Inferior parietal cortex (tissue), 1 donor: ENCODE measurements at regions not wholly inside any gene's neighbourhood (a gene's known extent, or its start where the extent isn't known, plus 50 kb on each side); places are given as distances from the start of the nearest gene placed in this dataset.

Experiments used
- DNase-seq: peaks from one replicate; pipeline ENCODE4 v3.0.0-alpha.2; 2016; ENCODE audit errors: extremely low spot score

DNA sequence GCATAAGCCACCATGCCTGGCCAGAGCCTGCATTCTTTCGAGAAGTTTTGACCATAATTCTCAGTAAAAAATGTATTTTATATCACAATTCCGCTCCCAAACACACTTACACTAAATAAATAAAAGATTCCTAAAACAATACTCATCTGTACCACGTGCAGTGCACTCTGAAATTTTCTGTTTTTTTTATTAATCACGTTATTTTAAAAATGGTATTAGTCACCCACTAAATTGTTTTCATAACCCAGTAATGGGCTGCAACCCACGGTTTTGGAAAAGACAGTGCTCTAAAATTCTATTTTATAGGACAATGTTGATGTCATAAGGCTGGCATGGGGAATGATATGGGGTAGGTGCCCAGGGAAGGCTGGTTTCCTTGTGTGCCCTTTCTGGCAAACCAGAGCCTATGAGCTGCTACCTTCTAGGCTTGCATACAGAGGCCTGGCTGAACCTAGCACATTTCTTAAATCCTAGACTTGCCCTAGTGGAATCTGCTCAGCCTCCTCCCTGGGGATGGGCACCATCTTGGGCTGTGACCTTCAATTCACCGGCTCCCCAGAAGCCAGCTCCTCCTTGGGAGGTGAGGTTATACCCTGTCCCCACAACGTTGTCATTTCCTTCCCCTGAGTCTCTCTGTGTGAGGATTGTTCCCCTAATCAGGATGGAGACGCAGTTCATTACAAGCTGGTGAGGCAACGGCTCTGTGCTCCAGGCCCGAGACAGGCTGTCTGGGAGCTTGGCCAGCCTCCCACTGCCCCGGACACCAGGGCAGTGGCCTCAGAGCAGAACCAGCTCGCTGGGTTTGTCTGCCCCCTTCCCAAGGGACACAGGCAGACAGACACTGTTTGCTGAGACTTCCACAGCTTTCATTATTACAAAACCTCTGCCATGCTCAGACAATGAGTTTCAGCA, 116.5 kb upstream of the NAV2 start:
- no peak for DNase-seq

DNA sequence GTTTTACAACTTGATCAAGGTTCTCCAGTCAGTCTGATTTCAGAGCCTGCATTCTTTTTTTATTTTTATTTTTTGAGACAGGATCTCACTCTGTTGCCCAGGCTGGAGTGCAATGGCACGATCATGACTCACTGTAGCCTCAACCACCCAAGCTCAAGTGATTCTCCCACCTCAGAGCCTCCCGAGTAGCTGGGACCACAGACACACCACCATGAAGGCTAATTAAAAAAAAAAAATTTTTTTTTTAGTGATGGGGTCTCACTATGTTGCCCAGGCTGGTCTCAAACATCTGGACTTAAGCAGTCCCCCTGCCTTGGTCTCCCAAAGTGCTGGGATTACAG, 117.2 kb upstream of the NAV2 start:
- no peak for DNase-seq

DNA sequence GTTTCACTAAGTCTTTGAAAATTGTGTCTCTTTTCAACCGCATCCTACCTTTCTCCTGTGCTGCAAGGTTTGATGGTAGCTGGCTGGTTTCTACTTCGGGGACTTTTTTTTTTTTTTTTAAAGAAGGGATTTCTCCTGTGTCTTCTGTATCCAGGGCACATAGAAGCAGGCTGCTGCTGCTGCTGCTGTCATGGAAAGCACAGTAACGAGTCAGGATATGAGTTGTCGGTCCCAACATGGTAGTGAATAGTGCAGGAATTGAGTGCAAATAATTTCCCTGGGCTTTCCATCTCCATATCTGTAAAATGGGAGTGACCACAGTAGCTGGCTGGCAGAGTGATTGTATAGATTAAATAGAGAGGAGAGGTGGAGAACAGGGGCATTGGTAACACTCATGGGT, 118.3 kb upstream of the NAV2 start:
- no peak for DNase-seq

DNA sequence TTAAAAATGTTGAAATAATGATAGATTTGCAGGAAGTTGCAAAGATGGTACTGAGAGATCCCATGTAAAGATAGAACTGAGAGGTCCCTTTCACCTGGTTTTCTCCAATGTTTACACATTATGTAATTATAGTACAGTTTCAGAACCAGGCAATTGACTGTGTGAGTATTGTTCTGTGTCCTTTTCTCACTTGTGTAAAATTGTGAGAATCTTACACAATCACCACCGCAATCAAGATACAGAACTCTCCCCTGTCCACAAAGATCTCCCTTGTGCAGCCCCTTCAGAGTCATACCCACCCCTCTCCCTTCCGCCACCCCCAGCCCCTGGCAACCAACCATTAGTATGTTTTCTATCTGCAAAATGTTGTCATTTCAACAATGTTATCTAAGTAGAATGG, 119.8 kb upstream of the NAV2 start:
- no peak for DNase-seq

- DNase-seq = no peak
These were observed 122.9 kb upstream of the NAV2 start for GRCh38 chr11:19589567-19590260.

- no peak for DNase-seq
These were observed 124.7 kb upstream of the NAV2 start for GRCh38 chr11:19587979-19588378.

DNA sequence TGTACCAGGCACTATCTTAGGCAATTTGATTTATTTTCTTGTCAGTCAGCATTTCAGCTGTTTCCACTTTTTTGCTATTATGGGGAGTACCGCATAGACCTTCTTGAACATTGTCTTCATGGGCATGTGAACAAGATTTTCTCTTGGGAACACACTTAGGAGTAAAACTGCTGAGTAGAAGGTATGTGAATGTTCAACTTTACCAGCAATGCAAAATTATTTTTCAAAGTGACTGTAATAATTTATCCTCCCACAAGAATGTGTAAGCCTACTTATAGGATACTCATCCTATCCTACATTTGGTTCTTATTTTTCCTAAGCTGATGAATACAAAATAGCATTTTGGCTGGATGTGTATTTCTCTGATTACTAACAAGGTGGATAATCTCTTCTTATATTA, 132.0 kb upstream of the NAV2 start:
- DNase-seq = no peak

- DNase-seq = no peak
These were observed 132.7 kb upstream of the NAV2 start for GRCh38 chr11:19579957-19580356.

DNA sequence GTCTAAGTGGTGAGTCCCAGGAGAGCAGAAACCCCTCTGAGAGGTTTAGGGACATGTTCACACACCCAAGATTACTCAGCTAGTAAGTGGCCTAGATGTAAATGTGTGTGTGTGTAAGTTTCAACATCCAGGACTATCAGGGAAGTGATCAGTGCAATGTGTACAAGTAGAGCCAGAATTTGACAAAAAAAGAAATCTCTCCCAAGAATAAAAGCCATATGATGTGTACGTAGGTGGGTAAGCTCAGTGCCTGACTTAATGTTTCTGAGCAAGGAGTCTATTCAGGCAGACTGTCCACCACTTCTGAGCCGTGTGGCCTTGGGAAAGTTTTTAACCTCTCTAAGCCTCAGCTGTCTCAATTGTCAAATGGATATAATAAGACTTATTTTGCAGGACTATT, 133.8 kb upstream of the NAV2 start:
- DNase-seq = peak; percentile 55

GRCh38 chr11:19577976-19578619, 134.5 kb upstream of the NAV2 start:
- peak; percentile 60 for DNase-seq

DNA sequence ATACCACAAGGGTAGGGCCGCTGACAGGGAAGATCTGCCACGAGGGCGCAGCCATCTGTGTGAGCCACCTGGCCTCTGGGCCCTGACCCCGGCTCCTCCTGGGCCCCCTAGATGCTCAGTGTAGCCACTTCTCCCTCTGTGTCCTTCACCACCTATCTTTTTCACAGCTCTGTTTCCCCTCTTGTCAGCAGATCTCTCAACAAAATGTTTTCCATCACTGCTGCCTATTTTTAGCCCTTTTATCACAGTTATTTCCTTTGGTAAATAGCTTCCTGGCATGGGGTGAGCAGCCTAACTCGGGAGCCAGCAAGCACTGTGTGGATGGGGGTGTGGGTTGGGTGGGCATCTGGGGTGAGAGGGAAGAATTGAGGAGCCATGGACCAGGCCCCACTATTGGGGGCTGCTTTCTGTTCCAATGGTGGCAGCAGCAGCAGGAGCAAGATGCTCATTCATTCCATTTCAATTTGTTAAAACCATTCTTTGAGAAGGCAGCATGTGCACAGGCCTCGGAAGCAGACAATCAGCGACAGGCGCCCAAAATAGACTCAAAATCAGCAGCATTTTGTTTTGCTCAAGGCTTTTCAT, 135.2 kb upstream of the NAV2 start:
- DNase-seq = no peak

DNA sequence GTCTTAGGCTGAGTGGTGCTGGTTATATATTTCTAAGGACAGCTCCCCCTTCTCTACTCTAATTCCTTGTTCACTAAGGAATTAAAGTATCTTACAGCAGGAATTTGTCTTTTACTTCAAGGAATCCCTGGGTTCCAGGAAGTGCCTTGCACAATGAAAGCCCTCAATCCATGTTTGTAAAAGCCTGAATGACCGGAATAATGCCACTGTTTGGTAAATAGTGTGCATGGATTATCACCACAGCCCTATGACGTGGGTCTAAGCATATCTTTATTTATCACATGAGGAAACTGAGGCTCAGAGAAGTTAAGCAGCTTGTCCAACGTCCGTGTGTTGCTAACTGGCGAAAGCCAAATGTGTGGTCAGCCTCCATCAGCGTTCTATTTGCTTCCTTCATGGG, 135.7 kb upstream of the NAV2 start:
- DNase-seq = no peak

DNA sequence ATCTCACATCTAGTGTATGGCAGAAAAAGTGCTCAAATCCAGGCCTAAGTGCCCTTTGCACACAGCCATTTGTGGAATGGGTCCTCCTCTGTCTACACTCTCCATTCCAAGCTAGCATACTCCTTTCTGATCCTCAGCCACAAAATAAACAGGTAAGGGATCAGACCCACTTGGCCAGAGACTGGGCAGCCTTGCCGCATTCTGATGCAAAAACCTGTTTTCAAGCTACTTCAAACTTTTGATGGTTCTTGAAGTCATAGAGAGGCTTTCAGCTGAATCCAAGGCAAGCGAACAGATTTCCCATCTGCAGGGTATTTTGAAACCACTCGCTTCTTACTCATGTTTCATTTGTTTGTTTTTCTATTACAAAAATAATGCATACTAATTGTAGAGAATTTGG, 136.6 kb upstream of the NAV2 start:
- DNase-seq = no peak

DNA sequence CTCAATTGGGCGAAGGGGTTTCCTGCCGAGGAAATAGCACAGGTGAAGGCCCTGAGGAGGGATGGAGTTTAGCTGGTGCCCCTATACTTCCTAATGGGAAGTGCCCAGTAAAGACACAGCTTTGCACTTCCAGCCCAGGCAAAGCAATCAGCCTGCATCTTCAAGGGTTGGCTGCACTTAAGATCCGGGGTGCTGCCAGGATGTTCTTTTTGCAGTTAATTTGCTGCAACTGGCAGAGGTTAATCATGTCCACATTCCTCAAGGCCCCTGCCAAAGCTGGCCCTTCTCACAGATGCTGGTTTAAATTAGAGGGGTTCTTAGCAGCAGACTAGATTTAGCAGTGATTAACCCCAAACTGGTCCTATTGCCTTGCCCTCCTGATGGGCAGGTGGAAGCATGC, 137.7 kb upstream of the NAV2 start:
- DNase-seq = no peak

DNA sequence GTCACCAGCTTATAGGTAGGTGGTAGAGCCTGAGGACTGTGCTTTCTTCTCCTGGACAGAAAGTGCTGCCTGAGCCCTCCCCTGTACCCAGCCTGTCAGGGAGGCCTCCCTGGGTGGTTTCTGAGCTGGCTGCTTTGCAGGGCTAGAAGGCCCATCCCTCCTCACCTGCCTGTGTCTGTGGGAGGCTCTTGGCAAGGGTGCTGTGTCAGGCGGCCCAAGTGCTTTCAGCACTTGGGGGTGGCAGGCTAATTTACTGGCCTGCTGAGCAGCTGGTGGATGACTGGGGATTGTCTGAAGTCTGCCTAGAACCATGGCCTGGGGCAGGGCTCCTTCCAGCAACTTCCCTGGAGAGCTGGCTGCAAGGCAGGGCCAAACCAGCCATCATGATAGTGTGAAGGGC, 139.0 kb upstream of the NAV2 start:
- DNase-seq = no peak

- DNase-seq = no peak
These were observed 140.7 kb upstream of the NAV2 start for GRCh38 chr11:19571906-19572305.

- no peak for DNase-seq
These were observed 141.7 kb upstream of the NAV2 start for GRCh38 chr11:19570889-19571288.

DNA sequence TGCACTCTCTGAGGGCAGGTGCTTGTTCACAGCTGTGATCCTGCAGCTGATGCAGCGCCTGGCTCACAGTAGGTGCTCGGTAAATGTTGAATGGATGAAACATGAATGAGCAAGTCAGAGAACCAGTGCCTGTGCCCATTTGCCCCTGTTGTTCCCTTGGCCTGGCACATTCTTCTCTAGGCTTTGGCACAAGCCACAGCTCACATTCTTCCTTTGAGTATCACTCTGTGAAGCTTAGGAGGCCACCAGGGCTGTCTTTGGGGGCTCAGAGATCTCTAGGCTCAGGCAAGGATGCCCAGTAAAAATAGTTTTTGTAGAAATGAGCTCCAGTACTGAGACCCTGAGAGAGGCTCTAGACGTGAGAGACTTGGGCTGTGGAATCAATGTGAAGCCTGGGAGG, 144.6 kb upstream of the NAV2 start:
- DNase-seq = no peak

DNA sequence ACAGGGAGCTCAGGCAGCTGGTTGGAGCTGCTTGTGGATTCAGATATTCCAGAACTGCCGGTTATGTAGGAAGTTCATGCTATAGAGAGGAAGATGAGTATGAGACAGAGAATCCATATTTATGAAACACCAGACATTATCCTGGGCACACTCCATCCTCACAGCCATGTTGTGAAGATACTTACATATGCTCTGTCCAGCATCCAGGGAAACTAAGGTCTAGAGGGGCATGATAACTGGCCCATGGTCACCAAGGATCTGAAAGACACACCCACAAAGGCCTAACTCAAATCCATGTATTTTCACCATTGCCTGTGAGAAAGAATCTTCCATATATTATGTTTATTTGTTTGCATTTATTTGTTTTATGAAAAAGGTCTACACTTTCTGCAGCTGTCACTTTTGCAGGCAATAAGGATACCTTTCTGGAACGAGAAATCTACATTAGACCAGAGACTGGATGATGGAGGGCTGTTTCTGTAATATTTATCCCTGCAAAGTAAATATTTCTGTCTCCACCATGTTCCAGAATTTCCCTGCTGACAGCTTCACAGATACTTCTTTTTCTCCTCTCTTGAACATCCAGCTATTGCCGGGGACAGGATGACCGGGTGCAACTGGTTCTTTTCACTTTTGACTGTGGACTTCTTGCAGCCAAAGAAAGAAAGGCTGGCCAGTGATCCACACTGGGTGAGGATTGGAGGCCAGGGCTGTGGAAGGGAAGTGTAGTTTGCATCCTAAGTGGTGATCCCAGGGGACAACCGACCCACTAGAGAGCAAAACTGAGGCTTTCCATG, 145.9 kb upstream of the NAV2 start:
- DNase-seq = no peak

- DNase-seq = no peak
These were observed 147.0 kb upstream of the NAV2 start for GRCh38 chr11:19565639-19566038.

- DNase-seq = no peak
These were observed 150.5 kb upstream of the NAV2 start for GRCh38 chr11:19562156-19562555.

GRCh38 chr11:19561011-19561410, 151.6 kb upstream of the NAV2 start:
- no peak for DNase-seq
